NCI-H128 (cell line): ENCODE measurements at regions not wholly inside any gene's neighbourhood (a gene's known extent, or its start where the extent isn't known, plus 50 kb on each side); places are given as distances from the start of the nearest gene placed in this dataset.

Source experiments
- DNase-seq: peaks from one replicate; lab custom pipeline; 2025; ENCODE audit not compliant: unreplicated experiment; lab: John Stamatoyannopoulos, UW

DNA sequence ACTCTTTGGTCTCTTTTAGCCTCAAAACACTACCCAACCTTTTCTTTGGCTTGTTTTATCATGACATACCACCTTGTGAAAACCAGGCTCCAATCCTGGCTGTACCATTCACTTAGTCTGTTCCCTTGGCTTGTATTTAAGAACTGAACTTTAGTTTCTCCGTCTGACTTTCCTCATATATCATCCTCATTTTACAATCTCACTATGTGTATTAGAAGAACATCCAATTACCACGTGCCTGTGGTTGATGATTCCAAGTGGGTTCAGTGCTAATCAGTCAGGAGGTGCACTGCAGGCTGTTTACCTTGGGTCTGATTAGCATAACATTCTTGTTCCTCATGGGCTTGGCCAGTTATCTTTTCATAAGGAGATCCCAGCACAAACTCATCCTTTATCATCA, 144.8 kb upstream of the KLF14 start:
- no peak for DNase-seq

DNA sequence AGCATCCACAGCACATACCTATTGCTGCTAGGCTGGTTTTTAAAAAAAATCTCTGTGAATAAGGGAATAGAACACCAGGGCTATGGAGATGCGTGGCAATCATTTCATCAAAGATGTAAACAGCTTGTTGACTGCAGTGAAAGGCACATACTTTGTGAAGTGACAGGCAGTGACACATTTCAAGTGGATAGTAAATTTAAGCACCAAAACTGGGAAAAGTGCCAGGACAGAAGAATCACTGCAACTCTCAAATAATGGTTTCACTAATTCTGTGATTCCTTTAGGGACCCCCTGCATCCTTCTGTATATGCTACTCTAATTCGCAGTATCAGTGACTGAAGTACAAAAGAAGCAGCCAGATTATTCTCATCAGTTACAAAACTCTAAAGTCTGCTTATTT, 145.2 kb upstream of the KLF14 start:
- no peak for DNase-seq

DNA sequence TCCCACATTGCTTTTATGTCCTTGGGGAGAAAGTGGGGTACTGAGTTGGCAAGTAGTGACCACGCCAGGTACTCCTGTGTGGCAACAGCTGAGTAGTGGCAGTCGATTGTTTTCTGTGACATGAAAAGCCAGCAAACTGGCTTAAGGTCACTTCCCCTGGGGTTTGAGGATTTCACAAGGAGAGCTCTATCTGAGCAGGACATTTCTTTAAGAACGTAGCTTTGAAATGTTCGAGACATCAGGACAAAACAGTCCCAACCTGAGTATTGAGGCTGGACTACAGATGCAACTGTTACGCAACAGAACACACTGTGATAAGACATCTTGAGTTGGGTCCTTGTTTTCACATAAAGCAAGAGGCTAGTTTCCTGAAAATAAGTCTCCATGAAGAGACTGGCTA, 146.7 kb upstream of the KLF14 start:
- DNase-seq: no peak

DNA sequence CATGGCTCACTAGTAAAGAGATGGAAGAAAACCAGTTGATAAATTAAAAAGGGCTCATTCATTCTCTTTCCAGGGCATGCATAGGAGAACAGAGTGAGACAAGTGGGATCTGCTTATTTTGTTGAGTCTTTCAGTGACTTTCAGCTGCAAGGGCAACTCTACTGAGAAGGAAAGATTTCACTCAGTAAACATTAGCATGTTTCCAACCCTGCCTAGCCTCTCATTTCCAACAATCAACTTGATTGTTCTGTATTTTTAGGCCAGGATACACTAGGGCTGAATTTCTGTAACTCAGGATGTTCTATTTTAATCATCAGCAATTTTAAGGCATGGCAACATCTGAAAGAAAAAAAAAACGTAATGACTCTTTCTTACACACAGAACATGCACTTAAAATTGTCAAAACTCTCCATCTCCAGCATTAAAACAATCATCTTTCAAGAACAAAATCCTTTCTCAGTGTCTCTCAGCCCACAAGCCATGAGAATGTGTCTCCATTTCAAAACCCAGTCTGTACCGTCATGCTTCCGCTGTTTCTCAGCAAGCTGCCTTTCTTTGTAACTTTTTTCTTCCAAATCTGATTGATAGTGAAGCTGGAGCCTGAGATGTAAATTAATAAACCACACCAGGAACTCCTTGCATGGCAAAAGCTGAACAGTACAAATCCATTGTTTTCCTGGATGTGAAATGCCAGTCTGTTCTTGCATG, 147.2 kb upstream of the KLF14 start:
- no peak for DNase-seq

DNA sequence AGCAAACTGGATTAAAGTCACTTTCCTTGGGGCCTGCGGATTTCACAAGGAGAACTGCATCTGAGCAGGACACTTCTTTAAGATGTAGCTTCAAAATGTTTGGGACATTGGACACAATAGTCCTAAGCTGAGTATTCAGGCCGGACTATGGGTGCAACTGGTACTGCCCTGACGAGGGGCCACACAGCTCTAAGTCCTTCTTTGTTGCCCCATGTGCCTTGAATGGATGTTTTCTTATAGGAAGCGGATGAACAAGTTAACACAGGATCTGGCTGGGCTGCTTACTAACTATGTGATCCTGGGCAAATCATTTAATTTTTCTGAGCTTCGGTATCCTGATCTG, 147.8 kb upstream of the KLF14 start:
- DNase-seq: no peak

DNA sequence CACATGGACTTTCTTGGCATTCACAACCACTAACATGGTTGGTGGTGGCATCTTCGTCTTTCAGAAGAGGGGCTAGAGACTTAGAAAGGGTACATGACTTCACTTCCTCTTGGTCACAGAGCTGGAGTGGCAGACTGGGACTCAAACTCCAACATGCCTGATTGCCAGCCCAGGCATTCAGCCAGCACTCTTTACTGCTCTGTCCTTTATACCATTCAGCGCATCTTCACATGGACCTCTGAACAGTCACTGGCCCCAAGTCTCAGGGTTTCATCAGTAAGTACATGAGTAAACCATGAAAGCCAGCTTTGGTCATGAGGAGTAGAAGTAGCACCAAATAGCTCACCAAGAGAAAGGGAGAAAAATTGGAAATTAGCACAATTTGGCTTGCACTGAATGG, 148.4 kb upstream of the KLF14 start:
- DNase-seq: no peak

DNA sequence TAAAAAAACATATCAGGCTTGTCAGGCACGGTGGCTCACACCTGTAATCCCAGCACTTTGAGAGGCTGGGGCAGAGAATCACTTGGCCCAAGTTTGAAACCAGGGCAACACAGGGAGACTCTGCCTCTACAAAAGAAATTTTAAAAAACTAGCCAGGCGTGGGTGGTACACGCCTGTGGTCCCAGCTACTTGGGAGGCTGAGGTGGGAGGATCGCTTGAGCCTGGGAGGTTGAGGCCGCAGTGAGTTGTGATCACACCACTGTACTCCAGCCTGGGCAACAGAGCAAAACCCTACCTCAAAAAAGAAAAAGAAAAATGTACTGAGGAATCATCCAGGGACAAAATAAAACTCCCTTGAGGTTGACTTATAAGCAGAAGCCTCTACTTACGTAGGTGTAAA, 149.9 kb upstream of the KLF14 start:
- DNase-seq: no peak

DNA sequence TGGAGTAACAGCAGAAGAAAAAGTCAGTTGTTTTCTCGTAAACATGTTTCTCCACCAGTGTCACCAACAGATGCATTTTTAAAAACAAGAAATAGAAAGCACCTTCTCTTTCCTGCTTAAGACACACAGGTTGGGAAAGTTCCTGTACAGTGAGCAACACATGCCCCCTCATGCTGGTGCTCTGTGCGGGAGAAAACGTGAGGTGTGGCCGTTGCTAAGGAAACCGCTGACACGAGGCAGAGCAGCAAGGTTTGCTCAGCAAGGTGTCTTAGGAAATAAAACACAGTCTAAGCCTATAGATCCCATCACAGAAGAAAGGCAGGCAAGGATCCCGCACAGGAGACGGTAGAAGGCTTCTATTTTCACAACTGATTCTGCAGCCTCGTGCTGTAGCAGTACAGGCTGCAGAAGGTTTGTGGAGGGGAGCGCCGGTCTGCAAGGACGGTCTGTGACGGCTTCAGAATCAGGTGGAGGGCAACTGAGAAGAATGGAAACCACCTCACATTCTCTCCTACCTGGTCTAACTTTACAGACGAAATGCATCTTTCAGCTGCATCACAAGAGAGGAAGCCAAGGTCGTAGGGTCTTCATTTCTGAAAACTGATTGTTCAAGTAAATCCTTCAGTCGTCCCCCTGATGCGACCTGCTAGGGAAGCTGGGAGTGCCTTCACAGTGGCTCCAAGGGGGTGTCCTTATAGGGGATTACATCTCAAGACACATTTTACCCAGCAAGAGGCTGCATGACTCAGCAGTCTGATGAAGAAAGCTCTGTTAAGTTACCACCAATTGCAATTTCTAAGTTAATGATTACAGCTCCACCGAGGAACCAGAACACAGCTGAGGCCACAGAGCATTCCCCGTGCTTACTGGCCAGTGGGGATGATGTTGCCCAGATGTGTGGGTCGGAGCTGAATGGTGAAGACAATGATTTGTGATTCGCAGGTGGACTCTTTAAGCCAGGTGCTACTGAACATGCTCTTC, 150.7 kb upstream of the KLF14 start:
- no peak for DNase-seq

DNA sequence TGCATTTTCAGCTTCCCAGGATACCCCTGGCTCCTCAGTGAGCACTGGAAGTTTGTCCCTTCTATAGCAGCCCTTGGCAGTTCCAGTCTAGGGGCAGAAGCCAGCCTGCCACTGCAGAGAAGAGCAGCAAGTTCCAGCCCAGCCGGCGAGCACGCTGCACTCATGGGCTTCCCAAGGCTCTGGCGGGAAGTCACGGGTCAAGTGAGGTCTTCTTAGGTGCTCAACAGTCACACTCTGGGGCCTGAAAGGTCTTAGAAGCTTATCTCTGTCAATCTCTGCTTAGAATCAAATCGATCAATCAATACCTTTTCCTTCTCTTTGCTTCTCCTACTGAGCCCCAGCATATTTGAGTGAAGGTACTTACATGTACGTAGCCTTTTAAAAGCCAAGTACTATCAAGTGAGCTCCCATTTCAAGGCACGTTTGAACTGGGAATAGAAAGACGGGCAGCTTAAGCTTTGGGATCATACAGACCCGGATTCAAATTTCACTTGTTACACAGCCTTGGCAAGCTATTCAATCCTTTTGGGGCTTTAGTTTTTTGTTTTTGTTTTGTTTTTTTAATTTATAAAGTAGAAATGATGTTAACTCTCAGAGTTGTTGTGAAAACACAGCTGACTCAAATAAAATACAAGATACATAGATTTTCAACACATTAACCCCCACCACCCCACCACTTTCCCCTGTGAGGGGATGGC, 152.6 kb upstream of the KLF14 start:
- DNase-seq: no peak

DNA sequence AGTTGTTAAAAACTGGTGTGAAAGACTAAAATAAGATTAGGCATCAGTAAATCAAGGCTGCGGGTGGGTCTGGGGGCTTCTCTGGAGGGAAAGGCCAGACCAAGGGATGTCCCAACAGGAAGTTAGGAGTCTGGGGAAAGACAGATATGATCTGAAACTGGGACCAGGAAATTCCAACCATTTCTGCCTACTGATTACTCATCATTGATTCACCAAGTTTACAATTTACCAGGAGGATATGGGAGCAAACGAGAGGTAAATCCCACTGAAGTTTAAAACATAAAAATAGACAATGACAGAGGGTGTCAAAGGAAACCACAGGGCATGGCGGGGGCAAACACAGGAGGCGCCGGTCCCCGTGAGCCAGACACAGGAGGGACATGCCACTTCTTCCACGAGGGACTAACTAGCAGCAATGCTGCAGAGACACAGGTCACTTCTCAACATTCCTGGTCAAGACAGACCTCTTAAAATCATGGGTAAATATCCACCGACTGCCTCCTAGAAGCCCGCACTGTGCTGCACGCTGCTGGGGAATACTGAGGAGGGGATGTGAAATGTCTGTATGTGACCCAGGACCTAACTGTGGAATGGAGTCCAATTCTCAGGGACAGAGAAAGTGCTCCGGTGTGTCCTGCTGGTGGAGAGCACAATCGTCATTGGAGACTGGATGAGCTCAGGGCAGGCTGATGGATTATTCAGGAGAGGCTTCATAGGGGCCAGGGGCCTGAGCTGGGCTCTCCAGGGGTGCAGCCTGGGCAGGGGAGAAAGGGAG, 153.4 kb upstream of the KLF14 start:
- DNase-seq: no peak

DNA sequence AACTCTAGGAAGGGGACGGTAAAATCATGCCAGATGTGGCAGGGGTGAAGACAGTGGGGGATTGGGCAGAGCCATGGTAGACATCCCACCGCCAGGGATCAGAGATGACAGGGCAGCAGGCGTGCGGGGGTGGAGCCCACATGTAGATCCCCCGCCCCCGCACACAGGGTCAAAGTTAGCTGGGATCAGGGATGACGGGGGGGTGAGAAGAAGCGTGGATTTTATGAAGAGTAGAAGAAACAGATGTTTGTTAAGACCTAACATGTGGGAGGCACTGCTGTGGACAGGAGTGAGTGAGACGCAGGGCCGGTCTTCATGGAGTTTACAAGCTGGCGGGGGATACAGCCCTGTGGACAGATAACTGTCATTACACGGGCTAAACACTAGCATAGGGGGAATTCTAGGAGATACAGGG, 154.0 kb upstream of the KLF14 start:
- no peak for DNase-seq

DNA sequence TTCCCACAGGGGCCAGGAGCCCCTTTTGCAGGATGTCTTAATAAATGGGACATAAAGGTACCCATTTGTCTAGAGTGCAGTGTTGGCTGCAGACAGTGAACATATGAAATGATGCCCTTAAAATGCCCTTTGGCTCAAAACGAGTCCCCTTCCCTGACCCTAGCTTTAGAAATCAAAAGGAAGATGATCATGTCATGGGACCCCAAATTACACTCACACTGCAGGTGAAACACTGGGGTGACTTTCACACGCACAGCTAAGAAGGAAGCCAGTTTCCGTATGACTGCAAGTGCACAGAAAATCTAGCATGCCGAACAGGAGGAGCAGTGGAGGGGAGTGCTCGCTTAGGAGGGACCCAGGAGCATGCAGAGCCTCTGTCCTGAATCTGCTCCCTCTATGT, 154.5 kb upstream of the KLF14 start:
- no peak for DNase-seq

DNA sequence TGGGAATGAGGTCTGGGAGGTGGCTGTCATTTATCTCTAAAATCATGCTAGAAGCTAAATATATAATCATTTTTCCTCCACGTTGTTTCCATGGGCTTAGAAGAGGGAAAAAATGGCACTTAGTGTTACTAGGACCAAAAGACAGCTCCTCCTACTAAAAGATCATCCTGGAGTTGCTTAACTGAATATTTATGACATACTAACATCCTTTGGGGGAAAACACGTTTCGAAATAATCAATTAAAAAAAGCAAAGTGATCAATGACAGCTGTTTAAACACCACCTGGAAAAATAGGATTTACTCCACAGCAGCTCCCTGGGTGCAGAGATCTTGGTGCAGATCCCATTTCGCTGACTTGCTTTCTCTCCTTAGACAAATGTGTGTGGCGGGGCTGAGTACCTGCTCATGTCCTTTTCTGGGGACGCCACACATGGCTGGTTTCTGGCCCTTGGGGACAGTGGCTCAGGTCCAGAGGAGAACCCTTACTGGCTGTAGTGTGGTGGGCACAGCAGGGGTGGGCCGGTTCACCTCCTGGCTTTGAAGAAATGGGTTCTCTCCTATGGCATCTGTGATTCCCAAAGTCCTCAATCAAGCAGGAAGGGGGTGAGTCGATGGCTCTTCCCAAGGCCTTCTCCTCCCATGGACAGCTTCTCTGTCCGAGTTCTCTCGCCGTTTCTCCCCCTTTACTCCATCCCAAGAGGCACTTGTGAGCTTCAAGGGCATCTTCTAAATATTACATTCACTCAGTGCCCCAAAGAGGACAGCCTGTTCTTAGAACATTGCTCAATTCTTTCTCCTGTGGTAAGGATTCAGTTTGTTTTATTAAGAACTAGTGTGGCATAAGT, 156.4 kb upstream of the KLF14 start:
- DNase-seq: no peak

DNA sequence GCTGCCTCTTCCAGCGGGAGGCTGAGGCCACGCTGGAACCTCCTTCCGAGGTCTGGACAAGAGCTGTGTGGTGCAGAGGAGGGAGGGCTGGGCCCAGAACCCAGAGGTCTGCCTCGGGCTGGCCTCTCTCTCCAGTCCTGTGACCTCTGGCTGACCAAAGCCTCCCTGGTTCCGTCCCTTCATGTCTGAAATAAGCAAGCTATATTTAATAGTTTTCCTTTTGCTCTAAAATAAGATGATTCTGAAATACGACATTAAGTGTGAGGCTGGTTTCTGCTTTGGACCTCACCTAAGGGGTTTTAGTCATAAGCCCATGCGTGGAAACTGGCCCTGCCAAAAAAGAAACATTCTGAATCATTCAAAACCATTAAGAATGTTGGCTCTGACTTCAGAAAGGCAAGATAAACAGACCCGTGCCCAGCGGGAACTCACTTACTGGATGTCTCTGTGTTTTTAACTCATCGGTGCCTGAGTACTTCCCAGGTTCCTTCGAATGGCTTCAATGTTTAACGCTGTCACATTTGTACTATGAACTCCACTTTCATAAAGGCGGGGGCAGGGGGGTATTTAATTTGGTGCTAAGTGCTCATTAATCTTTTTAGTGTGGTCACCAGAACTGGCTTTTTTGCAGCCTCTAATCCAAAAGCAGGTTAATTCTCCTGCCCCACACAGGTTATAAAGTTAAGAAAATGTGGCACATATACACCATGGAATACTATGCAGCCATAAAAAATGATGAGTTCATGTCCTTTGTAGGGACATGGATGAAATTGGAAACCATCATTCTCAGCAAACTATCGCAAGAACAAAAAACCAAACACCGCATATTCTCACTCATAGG, 157.5 kb upstream of the KLF14 start:
- no peak for DNase-seq

DNA sequence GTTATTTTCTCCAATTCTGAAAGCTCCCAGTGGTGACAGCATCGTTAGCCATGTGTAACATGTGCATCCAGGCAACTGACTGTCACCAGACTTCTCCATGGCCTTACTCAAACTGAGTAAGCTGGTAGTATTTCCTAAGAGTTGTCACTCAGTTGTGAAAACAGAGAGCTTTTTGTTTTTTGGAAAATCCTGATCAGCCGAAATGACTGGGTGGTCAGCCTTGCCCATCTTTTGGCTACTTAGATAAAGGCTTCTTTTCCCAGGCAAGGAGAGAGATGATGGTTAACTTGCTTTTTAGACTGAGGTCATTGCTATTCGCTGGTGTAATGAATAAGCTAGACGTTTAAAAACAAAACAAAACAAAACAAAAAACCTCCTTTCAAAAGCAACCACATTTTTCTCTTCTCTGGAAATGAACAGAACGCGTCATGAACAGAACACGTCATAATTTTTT, 159.5 kb upstream of the KLF14 start:
- DNase-seq: no peak

DNA sequence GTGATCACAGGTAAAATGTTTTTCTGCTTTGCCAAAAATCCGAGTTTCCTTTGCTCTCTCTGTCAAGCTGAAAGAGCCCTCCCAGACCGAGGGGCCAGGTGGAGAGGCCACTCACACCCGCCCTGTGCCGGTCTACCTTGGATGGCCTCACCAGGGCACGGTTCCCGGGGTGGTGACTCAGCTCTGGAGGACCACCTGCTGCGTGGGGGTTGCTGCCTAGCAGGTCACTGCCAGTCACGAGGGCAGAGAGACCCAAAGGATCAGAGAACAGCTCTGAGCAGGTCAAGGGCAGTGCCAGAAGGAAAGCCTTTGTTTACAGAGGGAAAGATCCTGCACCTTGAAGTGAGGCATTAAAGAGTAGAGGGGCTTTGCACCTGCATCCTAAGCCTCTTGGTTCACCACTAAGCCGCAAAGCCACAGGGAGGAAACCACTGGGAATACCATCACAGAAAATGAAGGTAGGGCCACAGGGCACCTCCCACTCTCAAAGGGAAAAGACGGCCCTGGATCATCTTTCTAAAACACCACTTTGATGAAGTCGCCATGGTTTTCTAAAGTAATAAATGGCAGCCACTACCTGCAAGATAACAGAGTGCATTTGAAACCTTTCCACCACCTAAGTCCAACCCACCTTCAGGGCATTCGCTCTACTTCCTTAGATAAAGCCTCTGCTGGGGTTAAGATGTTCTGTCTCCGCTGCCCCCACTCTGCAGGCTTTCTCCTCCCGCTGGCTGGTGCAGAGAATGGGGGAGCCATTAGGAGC, 160.3 kb upstream of the KLF14 start:
- DNase-seq: no peak

DNA sequence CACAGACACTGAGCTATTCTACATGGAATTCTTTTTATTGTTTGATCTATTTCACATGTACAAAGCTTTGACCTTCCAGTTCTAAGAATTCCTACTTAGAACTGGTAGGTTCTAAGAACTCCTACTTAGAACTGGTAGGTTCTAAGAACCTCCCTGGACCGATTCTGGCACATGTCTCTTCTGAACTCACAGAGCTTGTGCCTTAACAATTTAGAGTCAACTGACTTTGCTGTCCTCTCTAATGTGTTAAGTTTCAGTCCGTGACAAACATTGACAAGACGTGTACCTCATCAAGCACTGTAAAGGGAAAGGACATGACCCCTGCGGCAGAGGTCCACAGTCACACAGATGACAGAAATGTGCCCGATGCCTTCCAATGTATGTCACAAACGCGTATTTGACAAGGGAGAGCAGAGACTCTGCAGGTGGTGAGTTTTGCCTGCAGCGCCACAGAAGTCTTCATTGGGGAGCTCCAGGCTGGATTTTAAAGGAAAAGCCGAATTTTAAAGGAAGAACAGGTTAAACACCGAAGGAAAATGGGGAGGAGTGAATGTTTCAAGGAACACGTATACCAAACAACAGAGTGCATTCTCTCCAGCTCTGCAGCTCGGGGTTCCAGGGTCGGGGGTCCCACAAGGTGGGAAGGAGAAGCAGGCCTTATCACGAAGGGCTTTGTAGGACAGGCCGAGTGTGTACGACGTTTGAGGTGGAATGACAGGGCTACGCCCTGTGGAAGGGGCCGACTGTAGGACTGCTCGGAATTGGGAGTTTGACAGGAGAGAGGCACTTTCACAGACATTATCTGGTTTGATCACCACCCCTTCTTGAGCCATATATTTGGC, 161.1 kb upstream of the KLF14 start:
- no peak for DNase-seq
